GM21528 (cell line): ENCODE measurements at regions not wholly inside any gene's neighbourhood (a gene's known extent, or its start where the extent isn't known, plus 50 kb on each side); places are given as distances from the start of the nearest gene placed in this dataset.

Source experiments
- ATAC-seq: cut with Tn5 transposase; IDR thresholded peaks from one replicate; pipeline ENCODE4 v1.9.1; 2021; ENCODE audit warnings: mild to moderate bottlenecking, moderate library complexity; ENCODE audit not compliant: unreplicated experiment, low FRiP score

GRCh38 chr2:12097859-12098258 lies 351.4 kb downstream of the LPIN1 start:
- ATAC-seq: no peak

- no peak for ATAC-seq
Measured at GRCh38 chr2:12099374-12099773, 352.9 kb downstream of the LPIN1 start.

GRCh38 chr2:12102679-12103078 lies 356.2 kb downstream of the LPIN1 start:
- ATAC-seq: no peak

- ATAC-seq: no peak
Measured at GRCh38 chr2:12105180-12105579, 358.7 kb downstream of the LPIN1 start.

- no peak for ATAC-seq
Measured at GRCh38 chr2:12106440-12107080, 360.1 kb downstream of the LPIN1 start.

- no peak for ATAC-seq
Measured at GRCh38 chr2:12107321-12107720, 360.9 kb downstream of the LPIN1 start.

GRCh38 chr2:12107939-12108338 lies 361.5 kb downstream of the LPIN1 start:
- ATAC-seq: no peak

GRCh38 chr2:12109363-12110017 lies 363.1 kb downstream of the LPIN1 start:
- no peak for ATAC-seq

GRCh38 chr2:12110074-12110473 lies 363.6 kb downstream of the LPIN1 start:
- ATAC-seq: no peak

- ATAC-seq: no peak
Measured at GRCh38 chr2:12110481-12110880, 364.0 kb downstream of the LPIN1 start.

- no peak for ATAC-seq
Measured at GRCh38 chr2:12113412-12113811, 367.0 kb downstream of the LPIN1 start.

- ATAC-seq: no peak
Measured at GRCh38 chr2:12114816-12115215, 368.4 kb downstream of the LPIN1 start.

- ATAC-seq: peak; percentile 75
Measured at GRCh38 chr2:12116228-12116750, 369.9 kb downstream of the LPIN1 start.

GRCh38 chr2:12119841-12120240 lies 373.4 kb downstream of the LPIN1 start:
- ATAC-seq: no peak

- ATAC-seq: no peak
Measured at GRCh38 chr2:12120281-12121150, 374.1 kb downstream of the LPIN1 start.

GRCh38 chr2:12124790-12125189 lies 378.4 kb downstream of the LPIN1 start:
- ATAC-seq: no peak

GRCh38 chr2:12126318-12126717 lies 379.9 kb downstream of the LPIN1 start:
- ATAC-seq: no peak

- no peak for ATAC-seq
Measured at GRCh38 chr2:12127638-12128037, 381.2 kb downstream of the LPIN1 start.

GRCh38 chr2:12131975-12132374 lies 385.5 kb downstream of the LPIN1 start:
- ATAC-seq: no peak

GRCh38 chr2:12141618-12142258 lies 395.3 kb downstream of the LPIN1 start:
- no peak for ATAC-seq

GRCh38 chr2:12151716-12152115 lies 405.3 kb downstream of the LPIN1 start:
- ATAC-seq: no peak
